Mucosa of descending colon (tissue), 3 donors: ENCODE measurements at regions not wholly inside any gene's neighbourhood (a gene's known extent, or its start where the extent isn't known, plus 50 kb on each side); places are given as distances from the start of the nearest gene placed in this dataset.
A peak's percentile ranks its signal among the peaks of the same experiment; 100 is the strongest.

Source experiments
- ATAC-seq: fragments of 200-7000 bp; cut with Tn5 transposase; one replicate; pipeline ENCODE4 v1.9.1; 2020; ENCODE audit warnings: mild to moderate bottlenecking, moderate library complexity
- DNase-seq, 3 donors: peaks; one replicate each; pipeline ENCODE4 v3.0.0-alpha.2; 2020
- H3K36me3 ChIP-seq: fragments of 200-600 bp; one replicate; pipeline ENCODE4 v1.8.0; 2021; ENCODE audit warnings: low read depth, mild to moderate bottlenecking
- H3K4me1 ChIP-seq: fragments of 200-600 bp; one replicate; pipeline ENCODE4 v1.8.0; 2021; ENCODE audit warnings: low read depth, mild to moderate bottlenecking
- H3K4me3 ChIP-seq: fragments of 200-600 bp; one replicate; pipeline ENCODE4 v1.8.0; 2021; ENCODE audit warnings: mild to moderate bottlenecking
- H3K9me3 ChIP-seq: fragments of 200-600 bp; one replicate; pipeline ENCODE4 v1.8.0; 2021; ENCODE audit warnings: mild to moderate bottlenecking
- CTCF ChIP-seq: fragments of 200-600 bp; IDR thresholded peaks from one replicate; pipeline ENCODE4 v1.8.0; 2022; ENCODE audit warnings: antibody characterized with exemption, mild to moderate bottlenecking
- intact Hi-C, 2 donors: fragments of 100-400 bp; cut with DNase I in 1 of 2; cut with micrococcal nuclease in 1 of 2; formaldehyde crosslinking; loops; one replicate each; pipeline versions ENCODE4 v1.11.0 to v1.11.1; 2022; cut with DNase I, micrococcal nuclease
- donor health status: DM: no; HTN: no; CAD: no; lungs with moderate emphysema.
- donor health status: DM: no; HTN: no; CAD: no.
- donor health status: DM: no; HTN: yes; CAD: no.

DNA sequence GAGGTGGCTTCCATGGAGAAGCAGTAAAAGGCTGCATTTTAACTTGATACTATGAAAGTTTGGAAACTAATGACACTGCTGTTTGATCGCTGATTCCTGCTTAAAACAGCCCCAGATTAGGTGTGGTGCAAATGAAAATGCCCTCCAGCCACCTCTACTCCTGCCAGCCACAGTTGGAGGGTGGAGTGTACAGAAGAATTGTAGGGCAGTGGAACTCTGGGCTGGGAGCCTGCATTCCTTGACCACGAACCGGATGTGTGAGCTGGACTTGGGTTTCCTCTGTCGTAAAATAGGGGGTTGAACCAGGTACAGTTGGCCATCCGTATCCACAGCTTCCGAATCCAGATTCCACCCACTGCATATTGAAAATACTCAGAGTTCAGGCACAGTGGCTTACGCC is 84.6 kb upstream of the RFX8 start:
- Histone ChIP-seq H3K36me3 (no peaks in the 10 kb centered on the region), H3K4me3 (no peak overlapping the region), H3K9me3 (no peaks in the 10 kb centered on the region), H3K4me1 (no peaks in the 10 kb centered on the region)
- no peak for TF ChIP-seq CTCF
- no peak for ATAC-seq
- no peak for DNase-seq
- intact Hi-C loops = no loop called here

GRCh38 chr2:101558740-101559525 is 84.0 kb upstream of the RFX8 start:
- Histone ChIP-seq H3K9me3 (no peaks in the 10 kb centered on the region), H3K4me3 (no peak overlapping the region), H3K4me1 (no peaks in the 10 kb centered on the region), H3K36me3 (no peaks in the 10 kb centered on the region)
- TF ChIP-seq CTCF = no peak
- DNase-seq = peak in 1 of 3 donors; percentile 10
- peak; percentile 44 for ATAC-seq
- intact Hi-C loops = no loop called here

GRCh38 chr2:101556033-101556459 is 81.1 kb upstream of the RFX8 start:
- intact Hi-C loops = no loop called here
- ATAC-seq (no peak), DNase-seq (no peak)
- H3K36me3 ChIP-seq = no peaks in the 10 kb centered on the region
- no peaks in the 10 kb centered on the region for H3K9me3 ChIP-seq
- TF ChIP-seq CTCF = no peak
- H3K4me1 ChIP-seq = no peaks in the 10 kb centered on the region
- no peak overlapping the region for H3K4me3 ChIP-seq

- DNase-seq (no peak), ATAC-seq (no peak)
- Histone ChIP-seq H3K36me3 (no peaks in the 10 kb centered on the region), H3K4me1 (no peaks in the 10 kb centered on the region), H3K9me3 (no peaks in the 10 kb centered on the region), H3K4me3 (no peak overlapping the region)
- intact Hi-C loops = no loop called here
- TF ChIP-seq CTCF = no peak
Measured at GRCh38 chr2:101551336-101551888, 76.5 kb upstream of the RFX8 start.

DNA sequence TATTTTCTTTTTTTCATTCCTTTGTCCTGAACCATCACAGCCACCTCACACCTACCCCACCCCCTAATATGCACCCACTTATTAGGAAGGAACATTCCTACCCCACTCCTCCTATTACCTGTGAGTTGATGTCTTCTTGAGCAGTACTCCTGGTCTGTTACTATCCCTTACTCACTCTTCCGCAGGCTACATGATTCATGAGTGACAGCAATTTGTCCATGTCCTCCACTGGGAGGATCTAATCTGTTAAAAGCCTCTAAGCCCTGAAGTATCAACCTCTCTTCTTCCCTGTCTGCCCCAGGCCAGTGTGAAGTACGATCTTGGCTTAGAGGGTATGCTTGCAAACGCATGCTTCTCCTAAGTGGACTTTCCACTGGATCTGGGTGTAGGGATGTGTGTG is 75.6 kb upstream of the RFX8 start:
- no peak for TF ChIP-seq CTCF
- Histone ChIP-seq H3K36me3 (no peaks in the 10 kb centered on the region), H3K9me3 (no peaks in the 10 kb centered on the region), H3K4me3 (no peak overlapping the region), H3K4me1 (no peaks in the 10 kb centered on the region)
- ATAC-seq = no peak
- no peak for DNase-seq
- intact Hi-C loops = no loop called here
